GM23338 (cell line): ENCODE measurements at regions not wholly inside any gene's neighbourhood (a gene's known extent, or its start where the extent isn't known, plus 50 kb on each side); places are given as distances from the start of the nearest gene placed in this dataset.

Experiments
- EZH2 ChIP-seq: fragments of 200-600 bp; sonication (generic); IDR thresholded peaks from one replicate; pipeline ENCODE4 v1.8.0; 2017; ENCODE audit warnings: antibody characterized with exemption, mild to moderate bottlenecking, low read depth; ENCODE audit not compliant: unreplicated experiment
- POLR2AphosphoS5 ChIP-seq: IDR thresholded peaks from 2 replicates; pipeline ENCODE4 v1.6.1; 2016; ENCODE audit warnings: antibody characterized with exemption, low read depth
- ZNF114 ChIP-seq: fragments of 250-450 bp; sonication (Bioruptor Pico); IDR thresholded peaks from 2 replicates; pipeline ENCODE4 v1.5.0; 2020; ENCODE audit warnings: mild to moderate bottlenecking, moderate library complexity
- TF ChIP-seq, protein P1 (sequence below), 2 experiments: fragments of 200-600 bp in 1 of 2; sonication (generic) in 1 of 2; conservative IDR thresholded peaks; 2 replicates each; pipeline versions ENCODE4 v1.5.1 to v1.6.1; 2016 to 2017; ENCODE audit warnings: antibody characterized with exemption in 2 of 2, low read depth in 2 of 2, mild to moderate bottlenecking in 2 of 2, moderate library complexity in 1 of 2
- TF ChIP-seq, protein P2 (sequence below): IDR thresholded peaks from one replicate; pipeline ENCODE4 v1.6.1; 2018; ENCODE audit warnings: antibody characterized with exemption; ENCODE audit not compliant: unreplicated experiment

DNA sequence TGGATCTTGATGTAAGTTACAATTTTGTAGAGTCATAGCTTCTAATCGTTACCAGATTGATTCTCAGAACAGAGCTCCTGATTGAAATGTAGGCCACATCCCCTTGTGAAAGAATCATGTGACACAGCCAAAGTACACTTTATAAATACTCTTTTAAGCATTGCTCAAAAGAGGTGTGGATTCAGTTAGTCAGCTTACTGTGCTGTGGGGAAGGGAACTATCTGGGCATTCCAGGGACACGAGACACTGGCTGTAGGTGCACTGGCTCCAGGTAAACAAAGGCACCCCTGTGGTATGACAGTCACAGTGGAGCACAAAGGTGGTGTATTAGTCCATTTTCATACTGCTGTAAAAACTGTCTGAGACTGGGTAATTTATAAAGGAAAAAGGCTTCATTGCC, 222.8 kb downstream of the LIG4 start:
- no peak for TF ChIP-seq EZH2
- no peak for TF ChIP-seq ZNF114
- TF ChIP-seq, protein P1, sequence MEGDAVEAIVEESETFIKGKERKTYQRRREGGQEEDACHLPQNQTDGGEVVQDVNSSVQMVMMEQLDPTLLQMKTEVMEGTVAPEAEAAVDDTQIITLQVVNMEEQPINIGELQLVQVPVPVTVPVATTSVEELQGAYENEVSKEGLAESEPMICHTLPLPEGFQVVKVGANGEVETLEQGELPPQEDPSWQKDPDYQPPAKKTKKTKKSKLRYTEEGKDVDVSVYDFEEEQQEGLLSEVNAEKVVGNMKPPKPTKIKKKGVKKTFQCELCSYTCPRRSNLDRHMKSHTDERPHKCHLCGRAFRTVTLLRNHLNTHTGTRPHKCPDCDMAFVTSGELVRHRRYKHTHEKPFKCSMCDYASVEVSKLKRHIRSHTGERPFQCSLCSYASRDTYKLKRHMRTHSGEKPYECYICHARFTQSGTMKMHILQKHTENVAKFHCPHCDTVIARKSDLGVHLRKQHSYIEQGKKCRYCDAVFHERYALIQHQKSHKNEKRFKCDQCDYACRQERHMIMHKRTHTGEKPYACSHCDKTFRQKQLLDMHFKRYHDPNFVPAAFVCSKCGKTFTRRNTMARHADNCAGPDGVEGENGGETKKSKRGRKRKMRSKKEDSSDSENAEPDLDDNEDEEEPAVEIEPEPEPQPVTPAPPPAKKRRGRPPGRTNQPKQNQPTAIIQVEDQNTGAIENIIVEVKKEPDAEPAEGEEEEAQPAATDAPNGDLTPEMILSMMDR (conservative IDR thresholded peaks at IDR 0.05; ENCODE audit: low read depth in 2 of 2) = no peak
- no peak for TF ChIP-seq POLR2AphosphoS5
- TF ChIP-seq, protein P2, sequence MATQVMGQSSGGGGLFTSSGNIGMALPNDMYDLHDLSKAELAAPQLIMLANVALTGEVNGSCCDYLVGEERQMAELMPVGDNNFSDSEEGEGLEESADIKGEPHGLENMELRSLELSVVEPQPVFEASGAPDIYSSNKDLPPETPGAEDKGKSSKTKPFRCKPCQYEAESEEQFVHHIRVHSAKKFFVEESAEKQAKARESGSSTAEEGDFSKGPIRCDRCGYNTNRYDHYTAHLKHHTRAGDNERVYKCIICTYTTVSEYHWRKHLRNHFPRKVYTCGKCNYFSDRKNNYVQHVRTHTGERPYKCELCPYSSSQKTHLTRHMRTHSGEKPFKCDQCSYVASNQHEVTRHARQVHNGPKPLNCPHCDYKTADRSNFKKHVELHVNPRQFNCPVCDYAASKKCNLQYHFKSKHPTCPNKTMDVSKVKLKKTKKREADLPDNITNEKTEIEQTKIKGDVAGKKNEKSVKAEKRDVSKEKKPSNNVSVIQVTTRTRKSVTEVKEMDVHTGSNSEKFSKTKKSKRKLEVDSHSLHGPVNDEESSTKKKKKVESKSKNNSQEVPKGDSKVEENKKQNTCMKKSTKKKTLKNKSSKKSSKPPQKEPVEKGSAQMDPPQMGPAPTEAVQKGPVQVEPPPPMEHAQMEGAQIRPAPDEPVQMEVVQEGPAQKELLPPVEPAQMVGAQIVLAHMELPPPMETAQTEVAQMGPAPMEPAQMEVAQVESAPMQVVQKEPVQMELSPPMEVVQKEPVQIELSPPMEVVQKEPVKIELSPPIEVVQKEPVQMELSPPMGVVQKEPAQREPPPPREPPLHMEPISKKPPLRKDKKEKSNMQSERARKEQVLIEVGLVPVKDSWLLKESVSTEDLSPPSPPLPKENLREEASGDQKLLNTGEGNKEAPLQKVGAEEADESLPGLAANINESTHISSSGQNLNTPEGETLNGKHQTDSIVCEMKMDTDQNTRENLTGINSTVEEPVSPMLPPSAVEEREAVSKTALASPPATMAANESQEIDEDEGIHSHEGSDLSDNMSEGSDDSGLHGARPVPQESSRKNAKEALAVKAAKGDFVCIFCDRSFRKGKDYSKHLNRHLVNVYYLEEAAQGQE = no peak
